ENCODE measurements at regions not wholly inside any gene's neighbourhood (a gene's known extent, or its start where the extent isn't known, plus 50 kb on each side); places are given as distances from the start of the nearest gene placed in this dataset.

DNA sequence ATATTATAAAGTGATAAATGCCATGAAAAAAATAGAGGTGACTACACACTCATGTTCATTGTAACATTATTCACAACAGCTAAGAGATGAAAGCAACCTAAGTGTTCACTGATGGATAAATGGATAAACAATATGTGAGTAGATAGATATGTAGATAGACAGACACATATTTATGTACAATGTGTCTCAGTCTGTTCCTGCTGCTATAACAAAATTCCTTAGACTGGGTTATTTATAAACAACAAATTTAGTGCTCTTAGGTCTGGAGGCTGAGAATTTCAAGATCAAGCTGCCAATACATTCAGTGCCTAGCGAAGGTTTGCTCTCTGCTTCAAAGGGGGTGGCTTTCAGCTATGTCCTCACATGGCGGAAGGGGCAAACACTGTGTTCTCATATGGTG is 312.5 kb downstream of the ZNF621 start:
- Mint-ChIP-seq H3K27me3 (ENCODE audit: low read depth) (no peaks in the 10 kb centered on the region), H3K9me3 (peaks cover 5% of the 10 kb centered on the region), H3K4me1 (no peaks in the 10 kb centered on the region), H3K4me3 (no peak overlapping the region), H3K27ac (no peak overlapping the region), H3K36me3 (no peaks in the 10 kb centered on the region)
- TF ChIP-seq, protein P1, sequence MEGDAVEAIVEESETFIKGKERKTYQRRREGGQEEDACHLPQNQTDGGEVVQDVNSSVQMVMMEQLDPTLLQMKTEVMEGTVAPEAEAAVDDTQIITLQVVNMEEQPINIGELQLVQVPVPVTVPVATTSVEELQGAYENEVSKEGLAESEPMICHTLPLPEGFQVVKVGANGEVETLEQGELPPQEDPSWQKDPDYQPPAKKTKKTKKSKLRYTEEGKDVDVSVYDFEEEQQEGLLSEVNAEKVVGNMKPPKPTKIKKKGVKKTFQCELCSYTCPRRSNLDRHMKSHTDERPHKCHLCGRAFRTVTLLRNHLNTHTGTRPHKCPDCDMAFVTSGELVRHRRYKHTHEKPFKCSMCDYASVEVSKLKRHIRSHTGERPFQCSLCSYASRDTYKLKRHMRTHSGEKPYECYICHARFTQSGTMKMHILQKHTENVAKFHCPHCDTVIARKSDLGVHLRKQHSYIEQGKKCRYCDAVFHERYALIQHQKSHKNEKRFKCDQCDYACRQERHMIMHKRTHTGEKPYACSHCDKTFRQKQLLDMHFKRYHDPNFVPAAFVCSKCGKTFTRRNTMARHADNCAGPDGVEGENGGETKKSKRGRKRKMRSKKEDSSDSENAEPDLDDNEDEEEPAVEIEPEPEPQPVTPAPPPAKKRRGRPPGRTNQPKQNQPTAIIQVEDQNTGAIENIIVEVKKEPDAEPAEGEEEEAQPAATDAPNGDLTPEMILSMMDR (IDR thresholded peaks at IDR 0.05; ENCODE audit: unreplicated experiment): no peak
- DNase-seq (ENCODE audit: low spot score in 2 of 2, unreplicated experiment in 2 of 2): no peak

DNA sequence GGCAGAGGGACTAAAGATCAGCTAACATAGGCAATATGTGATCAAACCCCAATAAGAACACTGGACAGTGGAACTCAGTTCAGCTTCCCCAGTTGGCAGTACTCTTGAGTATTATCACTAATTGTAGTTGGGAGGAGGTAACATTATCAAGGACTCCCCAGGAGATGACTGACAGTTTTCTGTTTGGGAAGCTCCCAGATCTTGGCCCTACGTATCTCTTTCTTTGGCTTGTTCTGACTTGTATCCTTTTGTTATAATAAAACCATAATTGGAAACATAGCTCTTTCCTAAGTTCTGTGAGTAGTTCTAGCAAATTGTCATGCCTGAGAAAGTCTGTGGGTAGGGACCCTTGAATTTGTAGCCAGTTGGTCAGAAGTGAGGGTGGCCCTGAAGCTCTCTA is 316.4 kb downstream of the ZNF621 start:
- DNase-seq (ENCODE audit: low spot score in 2 of 2, unreplicated experiment in 2 of 2): no peak
- H3K4me1 Mint-ChIP-seq: peaks cover 14% of the 10 kb centered on the region
- no peaks in the 10 kb centered on the region for H3K27me3 Mint-ChIP-seq (ENCODE audit: low read depth)
- peaks cover 5% of the 10 kb centered on the region for H3K9me3 Mint-ChIP-seq
- no peak overlapping the region for H3K27ac Mint-ChIP-seq
- TF ChIP-seq, protein P1 (IDR thresholded peaks at IDR 0.05; ENCODE audit: unreplicated experiment): no peak
- H3K4me3 Mint-ChIP-seq: no peak overlapping the region
- H3K36me3 Mint-ChIP-seq: no peaks in the 10 kb centered on the region

DNA sequence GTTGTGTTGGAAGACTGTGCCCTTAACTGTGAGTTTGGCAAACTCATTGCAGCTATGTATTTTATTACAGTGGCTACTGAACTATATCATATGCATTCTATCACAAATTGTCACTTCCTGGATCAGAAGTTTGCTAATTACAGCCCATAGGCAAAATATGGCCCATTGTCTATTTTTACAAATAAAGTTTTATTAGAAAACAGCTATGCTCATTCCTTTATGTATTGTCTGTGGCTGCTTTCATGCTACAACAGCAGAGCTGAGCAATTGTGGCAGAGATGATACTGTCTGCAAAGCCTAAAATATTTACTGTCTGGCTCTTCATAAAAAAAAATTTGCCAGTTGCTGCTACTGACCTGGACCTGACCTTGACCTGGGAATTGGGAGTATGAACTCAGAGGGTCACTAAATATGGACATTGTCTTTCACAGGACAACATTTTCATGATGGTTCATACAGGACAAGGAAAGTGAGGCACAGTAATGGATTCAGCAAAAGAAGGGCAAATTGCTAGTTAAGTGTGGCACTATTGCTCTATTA is 316.9 kb downstream of the ZNF621 start:
- no peaks in the 10 kb centered on the region for H3K27me3 Mint-ChIP-seq (ENCODE audit: low read depth)
- H3K4me1 Mint-ChIP-seq: peaks cover 14% of the 10 kb centered on the region
- TF ChIP-seq, protein P1 (IDR thresholded peaks at IDR 0.05; ENCODE audit: unreplicated experiment): no peak
- H3K27ac Mint-ChIP-seq: no peak overlapping the region
- H3K36me3 Mint-ChIP-seq: no peaks in the 10 kb centered on the region
- H3K4me3 Mint-ChIP-seq: no peak overlapping the region
- DNase-seq (ENCODE audit: low spot score in 2 of 2, unreplicated experiment in 2 of 2): no peak
- peaks cover 5% of the 10 kb centered on the region for H3K9me3 Mint-ChIP-seq

DNA sequence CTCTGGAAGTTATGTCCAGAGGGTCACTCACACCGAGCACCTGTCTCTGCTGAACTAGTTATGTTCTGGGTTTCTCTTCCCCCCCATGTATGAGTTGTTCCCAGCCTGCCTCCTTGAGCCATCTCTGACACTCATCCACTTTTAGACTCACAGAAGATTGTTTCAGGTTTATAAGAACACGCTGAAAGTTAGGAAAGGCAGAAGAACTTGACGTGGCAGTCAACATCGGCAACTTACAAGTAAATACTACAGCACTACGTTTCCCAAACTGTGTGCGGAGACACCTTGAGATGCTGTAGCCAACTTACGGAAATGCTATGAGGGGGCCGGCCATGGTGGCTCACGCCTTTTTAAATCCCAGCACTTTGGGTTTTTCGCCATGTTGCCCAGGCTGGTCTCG is 318.0 kb downstream of the ZNF621 start:
- Mint-ChIP-seq H3K9me3 (no peaks in the 10 kb centered on the region), H3K36me3 (no peaks in the 10 kb centered on the region), H3K27ac (no peak overlapping the region), H3K4me3 (no peak overlapping the region), H3K4me1 (peaks cover 17% of the 10 kb centered on the region), H3K27me3 (ENCODE audit: low read depth) (no peaks in the 10 kb centered on the region)
- TF ChIP-seq, protein P1 (IDR thresholded peaks at IDR 0.05; ENCODE audit: unreplicated experiment): no peak
- DNase-seq (ENCODE audit: low spot score in 2 of 2, unreplicated experiment in 2 of 2): no peak

DNA sequence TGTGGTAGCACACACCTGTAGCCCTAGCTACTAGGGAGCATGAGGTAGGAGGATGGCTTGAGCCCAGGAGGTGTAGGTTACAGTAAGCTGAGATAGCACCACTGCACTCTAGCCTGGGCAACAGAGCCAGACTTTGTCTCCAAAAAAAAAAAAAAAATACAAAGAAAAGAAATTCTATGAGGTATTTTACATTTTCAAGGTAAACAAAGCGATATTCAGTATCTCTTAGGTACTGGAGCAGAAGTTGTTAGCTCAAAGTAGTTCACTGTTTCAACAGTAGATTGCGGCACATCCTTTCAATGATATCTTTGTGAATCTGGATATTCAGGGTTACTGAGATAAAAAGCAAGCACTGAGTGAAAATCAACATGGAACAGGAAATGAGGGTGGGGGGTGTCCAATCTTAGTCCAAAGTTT is 318.5 kb downstream of the ZNF621 start:
- Mint-ChIP-seq H3K27ac (no peak overlapping the region), H3K27me3 (ENCODE audit: low read depth) (no peaks in the 10 kb centered on the region), H3K4me3 (no peak overlapping the region), H3K4me1 (peaks cover 18% of the 10 kb centered on the region), H3K9me3 (no peaks in the 10 kb centered on the region), H3K36me3 (no peaks in the 10 kb centered on the region)
- no peak for DNase-seq (ENCODE audit: low spot score in 2 of 2, unreplicated experiment in 2 of 2)
- TF ChIP-seq, protein P1 (IDR thresholded peaks at IDR 0.05; ENCODE audit: unreplicated experiment): no peak
